Keratinocyte (primary cell): ENCODE measurements at regions not wholly inside any gene's neighbourhood (a gene's known extent, or its start where the extent isn't known, plus 50 kb on each side); places are given as distances from the start of the nearest gene placed in this dataset.

Experiments used
- DNase-seq: peaks from one replicate; pipeline ENCODE4 v3.0.0-alpha.2; 2011; ENCODE audit warnings: low read depth, missing footprints, low spot score
- FAIRE-seq: peaks from 2 replicates; lab custom pipeline; 2011; peaks lifted over from hg19 to GRCh38; lab: Jason Lieb, UNC
- H2AFZ ChIP-seq: 2 replicates; pipeline ENCODE4 v1.6.0; 2012; ENCODE audit warnings: low read length, control low read depth, inconsistent platforms; ENCODE audit not compliant: control insufficient read depth
- H3K27ac ChIP-seq: 2 replicates; pipeline ENCODE4 v1.5.1; 2011; ENCODE audit warnings: low read length; ENCODE audit not compliant: control insufficient read depth, insufficient read depth
- H3K27me3 ChIP-seq: 3 replicates; pipeline ENCODE4 v1.6.0; 2011; ENCODE audit warnings: low read length; ENCODE audit not compliant: control insufficient read depth, insufficient read depth; ENCODE audit errors: extremely low read depth
- H3K36me3 ChIP-seq, 2 experiments: 2 replicates in 1 of 2; 3 replicates in 1 of 2; pipeline ENCODE4 v1.5.1; 2011; ENCODE audit warnings: low read length in 2 of 2, mild to moderate bottlenecking in 1 of 2; ENCODE audit not compliant: control insufficient read depth in 2 of 2, insufficient read depth in 2 of 2; ENCODE audit errors: extremely low read depth in 1 of 2
- H3K4me1 ChIP-seq: 3 replicates; pipeline ENCODE4 v1.5.1; 2011; ENCODE audit warnings: low read length; ENCODE audit not compliant: control insufficient read depth, insufficient read depth; ENCODE audit errors: extremely low read depth
- H3K4me2 ChIP-seq: 3 replicates; pipeline ENCODE4 v1.6.0; 2011; ENCODE audit warnings: low read depth, low read length; ENCODE audit not compliant: control insufficient read depth, insufficient read depth; ENCODE audit errors: extremely low read depth
- H3K4me3 ChIP-seq, 3 experiments: fragments of 200-600 bp in 1 of 3; sonication (generic) in 1 of 3; 2 replicates in 2 of 3; 3 replicates in 1 of 3; pipeline ENCODE4 v1.5.1; 2011 to 2016; ENCODE audit warnings: low read length in 3 of 3, mild to moderate bottlenecking in 3 of 3, control low read depth in 2 of 3, inconsistent platforms in 1 of 3, low read depth in 1 of 3, mixed read lengths in 1 of 3, mixed run types in 1 of 3, moderate library complexity in 1 of 3; ENCODE audit not compliant: control insufficient read depth in 2 of 3, insufficient read depth in 2 of 3; ENCODE audit errors: extremely low read depth in 1 of 3
- H3K79me2 ChIP-seq: 2 replicates; pipeline ENCODE4 v1.6.0; 2012; ENCODE audit warnings: low read length; ENCODE audit not compliant: control insufficient read depth, insufficient read depth
- H3K9ac ChIP-seq: 3 replicates; pipeline ENCODE4 v1.6.0; 2011; ENCODE audit warnings: low read length; ENCODE audit not compliant: control insufficient read depth, insufficient read depth; ENCODE audit errors: extremely low read depth
- H3K9me1 ChIP-seq: 3 replicates; pipeline ENCODE4 v1.6.0; 2011; ENCODE audit warnings: low read length; ENCODE audit not compliant: control insufficient read depth, insufficient read depth; ENCODE audit errors: extremely low read depth
- H3K9me3 ChIP-seq: 2 replicates; pipeline ENCODE4 v1.5.1; 2012; ENCODE audit warnings: low read depth, low read length; ENCODE audit not compliant: control insufficient read depth
- H4K20me1 ChIP-seq: 3 replicates; pipeline ENCODE4 v1.6.0; 2011; ENCODE audit warnings: low read length; ENCODE audit not compliant: control insufficient read depth, insufficient read depth; ENCODE audit errors: extremely low read depth
- EZH2 ChIP-seq: IDR thresholded peaks from one replicate; pipeline ENCODE4 v1.6.1; 2012; ENCODE audit warnings: inconsistent platforms, mild to moderate bottlenecking, low read length, moderate library complexity
- dilution Hi-C: fragments of 300-500 bp; cut with MboI; formaldehyde crosslinking; loops from one replicate; pipeline ENCODE4 v1.7.0; 2020; ENCODE audit warnings: low sequenced_read_pairs; ENCODE audit not compliant: extremely low pct_ligation_motif_present
- TF ChIP-seq, protein P1 (sequence below), 3 experiments: IDR thresholded peaks in 1 of 3; conservative IDR thresholded peaks in 1 of 3; optimal IDR thresholded peaks in 1 of 3; 2 replicates in 2 of 3; 3 replicates in 1 of 3; pipeline versions ENCODE3 to v1.5.1; 2011; ENCODE audit warnings: low read length in 3 of 3, mild to moderate bottlenecking in 3 of 3, moderate library complexity in 2 of 3, control low read depth in 1 of 3, inconsistent platforms in 1 of 3; ENCODE audit not compliant: insufficient read depth in 2 of 3; ENCODE audit errors: extremely low read depth in 1 of 3

DNA sequence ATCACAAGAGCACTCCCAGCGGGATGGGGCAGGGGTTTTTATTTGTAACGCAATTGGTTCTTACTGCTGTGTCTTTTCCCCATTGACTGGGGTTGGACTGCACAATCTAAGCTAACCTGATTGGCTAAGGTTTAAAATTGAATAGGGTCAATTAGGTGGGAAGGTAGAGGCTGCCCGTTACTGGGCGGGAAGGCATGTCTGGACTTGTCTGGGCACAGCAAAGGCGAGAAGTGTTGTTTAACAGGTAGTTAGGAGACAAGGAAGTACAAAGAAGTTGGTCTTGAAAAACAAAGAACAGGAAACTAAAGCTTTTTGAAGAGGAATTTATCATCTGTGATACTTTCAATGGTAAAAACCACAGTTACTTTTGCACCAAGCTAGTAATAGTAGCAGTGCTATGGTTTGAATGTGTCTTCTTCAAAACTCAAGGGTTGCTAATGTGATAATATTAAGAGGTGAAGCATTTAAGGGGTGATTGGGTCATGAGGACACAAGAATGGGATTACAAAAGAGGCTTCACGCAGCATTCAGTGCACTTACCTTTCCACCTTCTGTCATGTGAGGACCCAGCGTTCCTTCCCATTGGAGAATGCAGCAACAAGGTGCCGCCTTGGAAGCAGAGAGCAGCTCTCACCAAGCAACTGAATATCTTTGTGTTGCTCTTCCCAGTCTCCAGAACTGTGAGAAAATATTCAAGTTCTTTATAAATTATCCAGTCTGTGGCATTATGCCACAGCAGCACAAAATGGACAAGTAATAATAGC lies 875.5 kb upstream of the SORCS1 start:
- FAIRE-seq (no peak), DNase-seq (no peak)
- no peak overlapping the region for H3K4me2 ChIP-seq
- H3K9ac ChIP-seq = no peak overlapping the region
- H3K79me2 ChIP-seq = no peaks in the 10 kb centered on the region
- H3K27ac ChIP-seq = no peak overlapping the region
- no peak overlapping the region for H3K4me3 ChIP-seq
- dilution Hi-C loops = no loop called here
- no peaks in the 10 kb centered on the region for H3K9me3 ChIP-seq
- H4K20me1 ChIP-seq = no peaks in the 10 kb centered on the region
- H3K36me3 ChIP-seq = no peaks in the 10 kb centered on the region
- no peaks in the 10 kb centered on the region for H3K27me3 ChIP-seq
- TF ChIP-seq EZH2 = no peak
- TF ChIP-seq, protein P1, sequence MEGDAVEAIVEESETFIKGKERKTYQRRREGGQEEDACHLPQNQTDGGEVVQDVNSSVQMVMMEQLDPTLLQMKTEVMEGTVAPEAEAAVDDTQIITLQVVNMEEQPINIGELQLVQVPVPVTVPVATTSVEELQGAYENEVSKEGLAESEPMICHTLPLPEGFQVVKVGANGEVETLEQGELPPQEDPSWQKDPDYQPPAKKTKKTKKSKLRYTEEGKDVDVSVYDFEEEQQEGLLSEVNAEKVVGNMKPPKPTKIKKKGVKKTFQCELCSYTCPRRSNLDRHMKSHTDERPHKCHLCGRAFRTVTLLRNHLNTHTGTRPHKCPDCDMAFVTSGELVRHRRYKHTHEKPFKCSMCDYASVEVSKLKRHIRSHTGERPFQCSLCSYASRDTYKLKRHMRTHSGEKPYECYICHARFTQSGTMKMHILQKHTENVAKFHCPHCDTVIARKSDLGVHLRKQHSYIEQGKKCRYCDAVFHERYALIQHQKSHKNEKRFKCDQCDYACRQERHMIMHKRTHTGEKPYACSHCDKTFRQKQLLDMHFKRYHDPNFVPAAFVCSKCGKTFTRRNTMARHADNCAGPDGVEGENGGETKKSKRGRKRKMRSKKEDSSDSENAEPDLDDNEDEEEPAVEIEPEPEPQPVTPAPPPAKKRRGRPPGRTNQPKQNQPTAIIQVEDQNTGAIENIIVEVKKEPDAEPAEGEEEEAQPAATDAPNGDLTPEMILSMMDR (optimal IDR thresholded peaks at IDR 0.05 in 1 of 3, IDR thresholded peaks at IDR 0.05 in 1 of 3, conservative IDR thresholded peaks at IDR 0.05 in 1 of 3; ENCODE audit: extremely low read depth in 1 of 3, insufficient read depth in 2 of 3, low read length in 3 of 3) = no peak
- no peak overlapping the region for H2AFZ ChIP-seq
- no peaks in the 10 kb centered on the region for H3K9me1 ChIP-seq
- H3K4me1 ChIP-seq = no peaks in the 10 kb centered on the region

DNA sequence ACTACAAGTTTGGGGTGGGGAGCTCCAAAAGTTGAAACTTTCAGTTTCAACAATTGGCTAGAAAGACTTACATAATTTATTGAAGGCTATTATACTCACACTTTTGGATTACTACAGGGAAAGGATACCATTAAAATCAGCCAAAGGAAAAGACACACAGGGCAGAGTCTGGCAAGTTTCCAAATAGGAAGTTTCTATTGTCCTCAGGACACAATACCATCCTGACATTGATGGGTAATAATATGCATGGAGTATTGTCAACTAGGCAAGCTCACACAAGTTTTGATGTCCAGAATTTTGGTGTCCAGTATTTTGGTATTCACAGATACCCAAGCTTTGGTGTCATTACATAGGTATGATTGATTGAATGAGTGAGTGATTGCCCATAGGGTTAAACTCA lies 872.6 kb upstream of the SORCS1 start:
- no peaks in the 10 kb centered on the region for H3K36me3 ChIP-seq
- no peak for DNase-seq
- H3K27me3 ChIP-seq = no peaks in the 10 kb centered on the region
- no peak overlapping the region for H3K4me2 ChIP-seq
- no peak overlapping the region for H2AFZ ChIP-seq
- no peak overlapping the region for H3K27ac ChIP-seq
- H3K79me2 ChIP-seq = no peaks in the 10 kb centered on the region
- no peaks in the 10 kb centered on the region for H4K20me1 ChIP-seq
- H3K9me3 ChIP-seq = no peaks in the 10 kb centered on the region
- H3K4me1 ChIP-seq = no peaks in the 10 kb centered on the region
- H3K4me3 ChIP-seq = no peak overlapping the region
- dilution Hi-C loops = no loop called here
- no peak for TF ChIP-seq EZH2
- TF ChIP-seq, protein P1 (optimal IDR thresholded peaks at IDR 0.05 in 1 of 3, IDR thresholded peaks at IDR 0.05 in 1 of 3, conservative IDR thresholded peaks at IDR 0.05 in 1 of 3; ENCODE audit: extremely low read depth in 1 of 3, insufficient read depth in 2 of 3, low read length in 3 of 3) = no peak
- no peak overlapping the region for H3K9ac ChIP-seq
- H3K9me1 ChIP-seq = no peaks in the 10 kb centered on the region
- no peak for FAIRE-seq
